GM12891 (cell line): ENCODE measurements at regions not wholly inside any gene's neighbourhood (a gene's known extent, or its start where the extent isn't known, plus 50 kb on each side); places are given as distances from the start of the nearest gene placed in this dataset.

Source experiments
- DNase-seq: peaks from one replicate; pipeline ENCODE4 v3.0.0; 2011; ENCODE audit warnings: low spot score; ENCODE audit not compliant: insufficient read length
- FAIRE-seq: peaks from 2 replicates; lab custom pipeline; 2011; peaks lifted over from hg19 to GRCh38; lab: Jason Lieb, UNC
- PAX5 ChIP-seq: IDR thresholded peaks from 2 replicates; pipeline ENCODE4 v1.6.1; 2011; ENCODE audit warnings: low read length, moderate library complexity, mild to moderate bottlenecking; ENCODE audit not compliant: insufficient read depth, severe bottlenecking
- POLR2A ChIP-seq: IDR thresholded peaks from 2 replicates; pipeline ENCODE4 v1.6.1; 2011; ENCODE audit warnings: low read depth, low read length, control low read depth
- POLR2AphosphoS5 ChIP-seq: IDR thresholded peaks from 2 replicates; pipeline ENCODE4 v1.6.1; 2011; ENCODE audit warnings: low read depth, low read length, control low read depth
- POU2F2 ChIP-seq: IDR thresholded peaks from 2 replicates; pipeline ENCODE4 v1.6.1; 2011; ENCODE audit warnings: low read depth, mild to moderate bottlenecking, control low read depth, low read length, moderate library complexity
- SPI1 ChIP-seq: IDR thresholded peaks from 2 replicates; pipeline ENCODE4 v1.6.1; 2011; ENCODE audit warnings: low read depth, low read length, control low read depth
- TAF1 ChIP-seq: IDR thresholded peaks from 2 replicates; pipeline ENCODE4 v1.6.1; 2011; ENCODE audit warnings: low read depth, low read length, control low read depth

- TF ChIP-seq PAX5 = no peak
- no peak for TF ChIP-seq SPI1
- no peak for TF ChIP-seq POU2F2
- no peak for TF ChIP-seq TAF1
- no peak for TF ChIP-seq POLR2A
- FAIRE-seq (no peak), DNase-seq (no peak)
Measured at GRCh38 chr1:2946999-2947690, 74.1 kb upstream of the ACTRT2 start.

- TF ChIP-seq POLR2A (no peak), POU2F2 (no peak), PAX5 (no peak), SPI1 (no peak), POLR2AphosphoS5 (no peak), TAF1 (no peak)
- FAIRE-seq (no peak), DNase-seq (no peak)
Measured at GRCh38 chr1:2948001-2948750, 73.1 kb upstream of the ACTRT2 start.

- no peak for FAIRE-seq
- no peak for TF ChIP-seq PAX5
- no peak for DNase-seq
Measured at GRCh38 chr1:2948751-2949680, 72.3 kb upstream of the ACTRT2 start.

GRCh38 chr1:2949966-2950925, 71.0 kb upstream of the ACTRT2 start:
- DNase-seq (no peak), FAIRE-seq (no peak)
- TF ChIP-seq POU2F2 = no peak
- TF ChIP-seq SPI1 = no peak
- TF ChIP-seq TAF1 = no peak
- no peak for TF ChIP-seq POLR2AphosphoS5
- TF ChIP-seq PAX5 = no peak
- no peak for TF ChIP-seq POLR2A

- FAIRE-seq = no peak
- DNase-seq = no peak
- no peak for TF ChIP-seq SPI1
- no peak for TF ChIP-seq PAX5
- no peak for TF ChIP-seq POU2F2
- no peak for TF ChIP-seq POLR2A
- no peak for TF ChIP-seq TAF1
- TF ChIP-seq POLR2AphosphoS5 = no peak
Measured at GRCh38 chr1:2950926-2951305, 70.4 kb upstream of the ACTRT2 start.

- TF ChIP-seq PAX5 (no peak), SPI1 (no peak), TAF1 (no peak), POLR2AphosphoS5 (no peak), POU2F2 (no peak), POLR2A (no peak)
- no peak for FAIRE-seq
- no peak for DNase-seq
Measured at GRCh38 chr1:2951856-2952255, 69.4 kb upstream of the ACTRT2 start.

GRCh38 chr1:2952371-2952770, 68.9 kb upstream of the ACTRT2 start:
- TF ChIP-seq PAX5 (no peak), POU2F2 (no peak), POLR2AphosphoS5 (no peak)
- FAIRE-seq = no peak
- no peak for DNase-seq

- no peak for FAIRE-seq
- no peak for DNase-seq
- TF ChIP-seq POLR2AphosphoS5 (no peak), TAF1 (no peak), POU2F2 (no peak), SPI1 (no peak), POLR2A (no peak)
Measured at GRCh38 chr1:2952992-2953391, 68.3 kb upstream of the ACTRT2 start.

GRCh38 chr1:2953688-2954285, 67.5 kb upstream of the ACTRT2 start:
- FAIRE-seq = no peak
- no peak for TF ChIP-seq POLR2AphosphoS5
- no peak for TF ChIP-seq SPI1
- TF ChIP-seq TAF1 = no peak
- no peak for TF ChIP-seq POU2F2
- no peak for TF ChIP-seq POLR2A
- TF ChIP-seq PAX5 = no peak
- no peak for DNase-seq
